CD14-positive monocyte (primary cell): ENCODE measurements at regions not wholly inside any gene's neighbourhood (a gene's known extent, or its start where the extent isn't known, plus 50 kb on each side); places are given as distances from the start of the nearest gene placed in this dataset.

ENCODE experiments used
- DNase-seq, 3 donors: peaks; one replicate each; pipeline ENCODE4 v3.0.0-alpha.2; 2011 to 2022
- H2AFZ ChIP-seq: 2 replicates; pipeline ENCODE4 v1.6.0; 2012; ENCODE audit warnings: mild to moderate bottlenecking, low read depth, low read length, inconsistent platforms; ENCODE audit not compliant: insufficient read depth, poor library complexity, severe bottlenecking
- H3K27ac ChIP-seq, 2 donors: 1 replicate in 1 of 2; 2 replicates in 1 of 2; pipeline ENCODE4 v1.5.1; 2012 to 2013; ENCODE audit warnings: low read length in 2 of 2, control low read depth in 1 of 2, inconsistent platforms in 1 of 2, low read depth in 1 of 2, mild to moderate bottlenecking in 1 of 2
- H3K27me3 ChIP-seq, 2 donors: one replicate each; pipeline versions ENCODE4 v1.6.0 to v1.6.1; 2011 to 2013; ENCODE audit warnings: low read length in 2 of 2; ENCODE audit not compliant: control insufficient read depth in 2 of 2, insufficient read depth in 2 of 2
- H3K36me3 ChIP-seq, 2 donors: replicated peaks in 1 of 2; 1 replicate in 1 of 2; 2 replicates in 1 of 2; pipeline versions ENCODE4 v1.5.1 to v1.6.1; 2012 to 2013; ENCODE audit warnings: low read length in 2 of 2, control low read depth in 1 of 2, inconsistent platforms in 1 of 2, mild to moderate bottlenecking in 1 of 2; ENCODE audit not compliant: insufficient read depth in 2 of 2, control insufficient read depth in 1 of 2
- H3K4me1 ChIP-seq, 2 donors: 1 replicate in 1 of 2; 2 replicates in 1 of 2; pipeline versions ENCODE4 v1.5.1 to v1.6.1; 2012 to 2013; ENCODE audit warnings: low read length in 2 of 2, control low read depth in 1 of 2, inconsistent platforms in 1 of 2, mild to moderate bottlenecking in 1 of 2, moderate library complexity in 1 of 2; ENCODE audit not compliant: insufficient read depth in 2 of 2, control insufficient read depth in 1 of 2
- H3K4me2 ChIP-seq: replicated peaks from 2 replicates; pipeline ENCODE3; 2012; ENCODE audit warnings: low read length, moderate library complexity, mild to moderate bottlenecking; ENCODE audit not compliant: poor library complexity, severe bottlenecking; ENCODE audit errors: extremely low read depth
- H3K4me3 ChIP-seq, 3 experiments: fragments of 200-600 bp in 1 of 3; sonication (generic) in 1 of 3; replicated peaks in 1 of 3; 1 replicate in 2 of 3; 2 replicates in 1 of 3; pipeline ENCODE4 v1.5.1; 2011 to 2013; ENCODE audit warnings: low read length in 3 of 3, mild to moderate bottlenecking in 3 of 3, control low read depth in 2 of 3, low read depth in 2 of 3, inconsistent platforms in 1 of 3, moderate library complexity in 1 of 3
- H3K79me2 ChIP-seq: 2 replicates; pipeline ENCODE4 v1.6.0; 2012; ENCODE audit warnings: mild to moderate bottlenecking, control low read depth, inconsistent platforms, low read length, moderate library complexity; ENCODE audit not compliant: insufficient read depth
- H3K9ac ChIP-seq: 2 replicates; pipeline ENCODE4 v1.6.0; 2017; ENCODE audit warnings: low read length, mild to moderate bottlenecking; ENCODE audit not compliant: insufficient read depth, poor library complexity, severe bottlenecking
- H3K9me3 ChIP-seq, 2 donors: replicated peaks in 1 of 2; 1 replicate in 1 of 2; 2 replicates in 1 of 2; pipeline versions ENCODE4 v1.5.1 to v1.6.1; 2012 to 2013; ENCODE audit warnings: low read length in 2 of 2, control low read depth in 1 of 2; ENCODE audit not compliant: control insufficient read depth in 1 of 2, insufficient read depth in 1 of 2
- H4K20me1 ChIP-seq: 2 replicates; pipeline ENCODE4 v1.6.0; 2012; ENCODE audit warnings: mild to moderate bottlenecking, low read length, control low read depth, moderate library complexity; ENCODE audit not compliant: insufficient read depth
- H3K27ac Mint-ChIP-seq, 7 donors: one replicate each; pipeline ENCODE4 v1.8.0; 2020; ENCODE audit warnings: mild to moderate bottlenecking in 7 of 7, mixed read lengths in 7 of 7, moderate library complexity in 6 of 7, inconsistent platforms in 2 of 7
- H3K27me3 Mint-ChIP-seq, 3 donors: one replicate each; pipeline ENCODE4 v1.8.0; 2021 to 2022; ENCODE audit warnings: low read depth in 3 of 3, mild to moderate bottlenecking in 3 of 3, mixed read lengths in 3 of 3, moderate library complexity in 3 of 3, inconsistent platforms in 1 of 3
- H3K36me3 Mint-ChIP-seq, 2 donors: one replicate each; pipeline ENCODE4 v1.8.0; 2020; ENCODE audit warnings: mixed read lengths in 2 of 2, inconsistent platforms in 1 of 2, mild to moderate bottlenecking in 1 of 2
- H3K4me1 Mint-ChIP-seq: one replicate; pipeline ENCODE4 v1.8.0; 2020; ENCODE audit warnings: mild to moderate bottlenecking, mixed read lengths
- H3K4me3 Mint-ChIP-seq, 2 donors: one replicate each; pipeline ENCODE4 v1.8.0; 2020; ENCODE audit warnings: mild to moderate bottlenecking in 2 of 2, mixed read lengths in 2 of 2, moderate library complexity in 1 of 2
- H3K9me3 Mint-ChIP-seq, 7 donors: one replicate each; pipeline ENCODE4 v1.8.0; 2020 to 2022; ENCODE audit warnings: mixed read lengths in 7 of 7, mild to moderate bottlenecking in 6 of 7, moderate library complexity in 6 of 7, inconsistent platforms in 2 of 7
- CTCF ChIP-seq: fragments of 200-600 bp; IDR thresholded peaks from one replicate; pipeline ENCODE4 v1.8.0; 2022; ENCODE audit warnings: antibody characterized with exemption, mild to moderate bottlenecking
- WGBS: methylation state at CpG from one replicate; pipeline ENCODE4 v1.1.5; 2013; ENCODE audit warnings: missing lambda C conversion rate; ENCODE audit not compliant: insufficient coverage; 5-methylcytosine and 5-hydroxymethylcytosine counted together
- intact Hi-C, 2 donors: fragments of 100-400 bp; cut with micrococcal nuclease; formaldehyde crosslinking; loops; one replicate each; pipeline versions ENCODE4 v1.15.0 to v1.15.1; 2023

DNA sequence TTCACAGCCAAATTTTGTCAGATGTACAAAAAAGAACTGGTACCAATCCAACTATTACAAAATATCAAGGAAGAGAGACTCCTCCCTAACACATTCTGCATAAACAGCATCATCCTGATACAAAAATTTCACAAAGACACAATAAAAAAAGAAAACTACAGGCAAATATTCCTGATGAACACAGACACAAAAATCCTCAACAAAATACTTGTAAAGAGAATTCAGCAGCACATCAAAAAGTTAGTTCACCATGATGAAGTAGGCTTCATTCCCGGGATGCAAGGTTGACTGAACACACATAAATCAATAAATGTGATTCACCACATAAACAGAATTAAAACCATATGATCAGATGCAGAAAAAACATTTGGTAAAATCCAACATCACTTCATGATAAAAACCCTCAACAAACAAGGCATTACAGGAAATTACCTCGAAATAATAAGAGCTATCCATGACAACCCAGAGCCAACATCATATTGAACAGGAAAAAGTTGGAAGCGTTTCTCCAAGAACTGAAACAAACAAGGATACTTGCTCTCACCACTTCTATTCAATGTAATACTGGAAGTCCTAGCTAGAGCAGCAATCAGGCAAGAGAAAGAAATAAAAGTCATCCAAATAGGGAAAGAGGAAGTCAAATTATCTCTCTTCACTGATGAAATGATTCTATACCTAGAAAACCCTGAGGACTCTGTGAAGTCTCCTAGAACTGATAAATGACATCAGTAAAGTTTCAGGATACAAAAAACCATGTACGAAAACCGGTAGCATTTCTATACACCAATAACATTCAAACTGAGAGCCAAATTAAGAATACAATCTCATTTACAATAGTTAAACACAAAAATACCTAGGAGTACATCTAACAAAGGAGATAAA lies 223.1 kb downstream of the REEP3 start:
- Histone ChIP-seq H3K27me3 (no peaks in the 10 kb centered on the region), H2AFZ (no peak overlapping the region), H3K9me3 (no peaks in the 10 kb centered on the region), H3K4me3 (no peak overlapping the region), H3K4me2 (no peak overlapping the region), H3K27ac (no peak overlapping the region), H4K20me1 (no peaks in the 10 kb centered on the region), H3K79me2 (no peaks in the 10 kb centered on the region), H3K36me3 (no peaks in the 10 kb centered on the region), H3K4me1 (no peaks in the 10 kb centered on the region), H3K9ac (no peak overlapping the region)
- Mint-ChIP-seq H3K27ac (no peak overlapping the region), H3K36me3 (no peaks in the 10 kb centered on the region), H3K27me3 (peaks cover 0 to 9% (median 6%) of the 10 kb centered on the region in 3 donors), H3K9me3 (peaks cover 0 to 13% (median 9%) of the 10 kb centered on the region in 7 donors), H3K4me3 (no peak overlapping the region), H3K4me1 (no peaks in the 10 kb centered on the region)
- TF ChIP-seq CTCF, result no peak
- no peak for DNase-seq
- 100% methylated on average over 2 of the region's 5 CpGs for WGBS
- intact Hi-C loops, result no loop called here

- WGBS, result 83% methylated on average over 1 of the region's 2 CpGs
- no peaks in the 10 kb centered on the region for H3K79me2 ChIP-seq
- H3K9me3 ChIP-seq, result no peaks in the 10 kb centered on the region
- no peak overlapping the region for H3K27ac Mint-ChIP-seq
- H4K20me1 ChIP-seq, result no peaks in the 10 kb centered on the region
- TF ChIP-seq CTCF, result no peak
- H3K4me3 ChIP-seq, result no peak overlapping the region
- H3K4me2 ChIP-seq, result no peak overlapping the region
- H3K27me3 Mint-ChIP-seq, result peaks cover 1 to 5% (median 4%) of the 10 kb centered on the region in 3 donors
- H2AFZ ChIP-seq, result no peak overlapping the region
- H3K27me3 ChIP-seq, result no peaks in the 10 kb centered on the region
- no peak overlapping the region for H3K4me3 Mint-ChIP-seq
- H3K36me3 Mint-ChIP-seq, result no peaks in the 10 kb centered on the region
- intact Hi-C loops, result no loop called here
- H3K9me3 Mint-ChIP-seq, result peaks cover 0 to 13% (median 5%) of the 10 kb centered on the region in 7 donors
- DNase-seq, result no peak
- H3K36me3 ChIP-seq, result no peaks in the 10 kb centered on the region
- no peaks in the 10 kb centered on the region for H3K4me1 ChIP-seq
- H3K9ac ChIP-seq, result no peak overlapping the region
- H3K4me1 Mint-ChIP-seq, result no peaks in the 10 kb centered on the region
- H3K27ac ChIP-seq, result no peak overlapping the region
These were observed 228.7 kb downstream of the REEP3 start for GRCh38 chr10:63749915-63750314.
